ENCODE measurements at regions not wholly inside any gene's neighbourhood (a gene's known extent, or its start where the extent isn't known, plus 50 kb on each side); places are given as distances from the start of the nearest gene placed in this dataset.

DNA sequence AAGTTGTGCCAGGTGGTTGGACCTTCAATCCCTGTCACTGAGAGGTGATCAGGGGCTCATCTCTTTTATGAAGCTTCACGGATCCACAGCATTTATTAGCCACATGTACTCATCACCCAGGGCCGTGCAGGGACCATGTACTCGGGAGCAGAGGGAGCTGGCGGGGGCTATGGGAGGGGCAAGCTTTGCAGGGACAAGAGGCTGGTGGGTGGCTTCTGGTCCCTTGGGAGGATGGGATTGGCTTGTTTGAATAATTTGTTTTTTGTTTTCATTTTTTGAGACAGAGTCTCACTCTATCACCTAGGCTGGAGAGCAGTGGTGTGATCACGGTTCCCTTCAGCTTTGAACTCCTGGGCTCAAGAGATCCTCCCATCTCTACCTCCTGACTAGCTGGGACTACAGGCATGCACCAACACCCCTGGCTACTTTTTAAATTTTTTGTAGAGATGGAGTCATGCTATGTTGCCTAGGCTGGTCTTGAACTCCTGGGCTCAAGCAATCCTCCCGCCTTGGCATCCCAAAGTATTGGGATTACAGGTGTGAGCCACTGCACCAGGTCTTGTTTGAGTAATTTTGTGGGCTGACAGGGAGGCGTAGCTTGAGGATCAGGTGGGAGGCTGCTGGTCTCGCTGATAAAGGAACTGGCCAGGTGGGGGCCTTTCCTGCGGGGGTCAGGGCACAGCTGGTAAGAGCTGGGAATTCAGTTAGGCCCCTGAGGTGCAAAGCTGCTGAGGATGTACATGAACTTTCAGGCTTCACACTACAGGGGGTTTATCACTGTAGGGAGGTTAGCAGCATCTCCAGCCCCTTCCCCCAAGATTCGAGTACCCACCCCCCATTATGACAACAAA, 308.0 kb upstream of the C1orf174 start:
- DNase-seq (ENCODE audit: low spot score) (no peak), ATAC-seq (ENCODE audit: insufficient number of reproducible peaks, low FRiP score, low read depth) (no peak)
- no peak overlapping the region for H3K4me3 ChIP-seq
- no peaks in the 10 kb centered on the region for H3K36me3 ChIP-seq
- no peaks in the 10 kb centered on the region for H3K9me3 ChIP-seq
- H3K4me1 ChIP-seq (ENCODE audit: control insufficient read depth in 1 of 2, low read depth in 2 of 2) = no peaks in the 10 kb centered on the region
- no peak overlapping the region for H3K27ac ChIP-seq
- H3K27me3 ChIP-seq (replicated peaks; ENCODE audit: insufficient read depth) = no peaks in the 10 kb centered on the region
- TF ChIP-seq, protein P1, sequence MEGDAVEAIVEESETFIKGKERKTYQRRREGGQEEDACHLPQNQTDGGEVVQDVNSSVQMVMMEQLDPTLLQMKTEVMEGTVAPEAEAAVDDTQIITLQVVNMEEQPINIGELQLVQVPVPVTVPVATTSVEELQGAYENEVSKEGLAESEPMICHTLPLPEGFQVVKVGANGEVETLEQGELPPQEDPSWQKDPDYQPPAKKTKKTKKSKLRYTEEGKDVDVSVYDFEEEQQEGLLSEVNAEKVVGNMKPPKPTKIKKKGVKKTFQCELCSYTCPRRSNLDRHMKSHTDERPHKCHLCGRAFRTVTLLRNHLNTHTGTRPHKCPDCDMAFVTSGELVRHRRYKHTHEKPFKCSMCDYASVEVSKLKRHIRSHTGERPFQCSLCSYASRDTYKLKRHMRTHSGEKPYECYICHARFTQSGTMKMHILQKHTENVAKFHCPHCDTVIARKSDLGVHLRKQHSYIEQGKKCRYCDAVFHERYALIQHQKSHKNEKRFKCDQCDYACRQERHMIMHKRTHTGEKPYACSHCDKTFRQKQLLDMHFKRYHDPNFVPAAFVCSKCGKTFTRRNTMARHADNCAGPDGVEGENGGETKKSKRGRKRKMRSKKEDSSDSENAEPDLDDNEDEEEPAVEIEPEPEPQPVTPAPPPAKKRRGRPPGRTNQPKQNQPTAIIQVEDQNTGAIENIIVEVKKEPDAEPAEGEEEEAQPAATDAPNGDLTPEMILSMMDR (IDR thresholded peaks at IDR 0.05) = no peak

DNA sequence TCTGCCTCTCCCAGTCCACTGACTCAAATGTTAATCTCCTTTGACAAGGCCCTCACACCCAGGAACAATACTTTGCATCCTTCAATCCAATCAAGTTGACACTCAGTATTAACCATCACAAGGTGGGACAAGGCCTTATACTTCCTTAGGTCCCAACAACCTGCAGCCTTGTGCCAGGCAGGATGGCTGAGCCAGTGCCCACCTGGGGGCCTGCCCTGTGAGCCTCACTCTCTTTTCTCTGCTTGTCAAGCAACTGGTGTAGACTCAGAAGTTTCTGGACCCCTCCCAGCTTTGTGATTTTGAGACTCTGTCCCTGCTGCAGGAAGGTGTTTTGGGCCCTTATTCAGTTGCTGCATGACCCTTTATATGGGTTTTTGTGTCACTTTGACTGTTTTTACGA, 310.0 kb upstream of the C1orf174 start:
- Histone ChIP-seq H3K36me3 (no peaks in the 10 kb centered on the region), H3K4me1 (ENCODE audit: control insufficient read depth in 1 of 2, low read depth in 2 of 2) (no peaks in the 10 kb centered on the region), H3K27ac (no peak overlapping the region), H3K27me3 (replicated peaks; ENCODE audit: insufficient read depth) (no peaks in the 10 kb centered on the region), H3K9me3 (no peaks in the 10 kb centered on the region), H3K4me3 (no peak overlapping the region)
- TF ChIP-seq, protein P1 (IDR thresholded peaks at IDR 0.05) = no peak
- ATAC-seq (ENCODE audit: insufficient number of reproducible peaks, low FRiP score, low read depth) (no peak), DNase-seq (ENCODE audit: low spot score) (no peak)

DNA sequence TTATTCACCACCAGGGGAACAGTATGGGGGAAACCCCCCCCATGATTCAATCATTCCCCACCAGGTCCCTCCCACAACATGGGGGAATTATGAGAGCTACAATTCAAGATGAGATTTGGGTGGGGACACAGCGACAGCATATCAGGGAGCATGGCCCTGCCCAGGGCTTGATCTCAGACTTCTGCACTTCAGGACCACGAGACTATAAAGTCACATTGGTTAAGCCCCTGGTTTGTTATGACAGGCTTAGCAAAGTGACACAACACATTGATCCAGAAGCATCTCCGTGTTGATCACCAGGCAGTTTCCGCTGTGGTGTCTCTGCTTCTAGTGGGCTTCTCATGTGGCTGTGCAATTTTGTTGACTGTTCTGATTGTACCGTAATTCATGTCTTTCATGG, 312.7 kb upstream of the C1orf174 start:
- H3K4me1 ChIP-seq (ENCODE audit: control insufficient read depth in 1 of 2, low read depth in 2 of 2) = no peaks in the 10 kb centered on the region
- no peaks in the 10 kb centered on the region for H3K9me3 ChIP-seq
- ATAC-seq (ENCODE audit: insufficient number of reproducible peaks, low FRiP score, low read depth) (no peak), DNase-seq (ENCODE audit: low spot score) (no peak)
- no peaks in the 10 kb centered on the region for H3K27me3 ChIP-seq (replicated peaks; ENCODE audit: insufficient read depth)
- no peak overlapping the region for H3K27ac ChIP-seq
- H3K4me3 ChIP-seq = no peak overlapping the region
- H3K36me3 ChIP-seq = no peaks in the 10 kb centered on the region
- TF ChIP-seq, protein P1 (IDR thresholded peaks at IDR 0.05) = no peak

DNA sequence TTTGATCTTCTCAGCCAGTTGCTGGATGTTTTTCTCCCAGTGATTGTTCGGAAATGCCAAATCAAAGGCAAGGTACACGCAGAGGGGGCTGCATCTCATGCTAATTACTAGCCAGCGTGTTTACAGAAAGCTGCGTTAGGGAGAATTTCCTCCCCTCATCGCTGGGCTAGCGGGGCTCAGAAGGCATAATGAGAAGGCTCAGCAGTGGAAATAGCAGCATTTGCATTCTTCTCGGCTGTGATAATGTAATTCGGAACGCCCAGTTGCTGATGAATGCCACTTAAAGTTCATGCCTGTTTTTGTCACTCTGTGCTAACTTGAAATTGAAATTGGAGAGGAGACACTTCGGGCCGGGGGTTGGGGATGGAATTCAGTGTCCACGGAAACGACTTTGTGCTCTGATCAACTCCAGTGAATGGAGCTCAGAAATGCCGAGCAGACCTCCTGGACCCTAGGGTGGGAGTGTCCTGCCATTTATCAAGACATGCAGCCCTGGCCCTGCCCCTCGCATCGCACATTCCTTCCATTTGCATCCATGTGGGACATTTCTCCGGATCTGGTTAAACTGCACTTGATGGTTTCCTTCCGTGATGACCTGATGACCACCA, 313.4 kb upstream of the C1orf174 start:
- Histone ChIP-seq H3K9me3 (no peaks in the 10 kb centered on the region), H3K36me3 (no peaks in the 10 kb centered on the region), H3K4me1 (ENCODE audit: control insufficient read depth in 1 of 2, low read depth in 2 of 2) (no peaks in the 10 kb centered on the region), H3K27me3 (replicated peaks; ENCODE audit: insufficient read depth) (no peaks in the 10 kb centered on the region), H3K4me3 (no peak overlapping the region), H3K27ac (no peak overlapping the region)
- DNase-seq (ENCODE audit: low spot score) (no peak), ATAC-seq (ENCODE audit: insufficient number of reproducible peaks, low FRiP score, low read depth) (no peak)
- TF ChIP-seq, protein P1 (IDR thresholded peaks at IDR 0.05) = no peak

DNA sequence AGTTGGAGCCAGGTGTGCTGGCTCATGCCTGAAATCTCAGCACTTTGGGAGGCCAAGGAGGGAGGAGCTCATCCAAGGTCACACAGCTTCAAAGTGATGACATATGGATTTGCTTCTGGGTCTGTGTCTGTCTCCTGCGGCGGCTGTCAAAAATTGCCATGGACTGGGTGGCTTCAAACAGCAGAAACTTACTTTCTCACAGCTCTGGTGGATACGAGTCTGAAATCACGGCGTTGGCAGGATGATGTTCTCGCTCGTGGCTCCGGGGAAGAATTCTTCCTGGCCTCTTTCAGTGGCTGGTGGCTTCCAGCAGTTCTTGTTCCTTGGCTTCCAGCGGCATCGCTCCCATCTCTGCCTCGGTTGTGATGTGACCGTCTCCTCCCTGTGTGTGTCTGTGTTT, 314.8 kb upstream of the C1orf174 start:
- Histone ChIP-seq H3K36me3 (no peaks in the 10 kb centered on the region), H3K9me3 (no peaks in the 10 kb centered on the region), H3K27ac (no peak overlapping the region), H3K4me3 (no peak overlapping the region), H3K27me3 (replicated peaks; ENCODE audit: insufficient read depth) (no peaks in the 10 kb centered on the region), H3K4me1 (ENCODE audit: control insufficient read depth in 1 of 2, low read depth in 2 of 2) (no peaks in the 10 kb centered on the region)
- no peak for DNase-seq (ENCODE audit: low spot score)
- TF ChIP-seq, protein P1 (IDR thresholded peaks at IDR 0.05) = no peak
- no peak for ATAC-seq (ENCODE audit: insufficient number of reproducible peaks, low FRiP score, low read depth)
